ENCODE measurements at regions not wholly inside any gene's neighbourhood (a gene's known extent, or its start where the extent isn't known, plus 50 kb on each side); places are given as distances from the start of the nearest gene placed in this dataset.

- TF ChIP-seq POLR2AphosphoS5 (IDR thresholded peaks at IDR 0.05; ENCODE audit: low read depth, low read length) (no peak), TAF1 (IDR thresholded peaks at IDR 0.05; ENCODE audit: borderline replicate concordance, insufficient read depth, low read length) (no peak), REST (IDR thresholded peaks at IDR 0.05; ENCODE audit: insufficient read depth in 1 of 2, low read depth in 2 of 2, low read length in 2 of 2) (no peak)
Measured at GRCh38 chr5:101036778-101037177, 133.7 kb upstream of the ST8SIA4 start.
